Posterior vena cava (tissue), 2 donors: ENCODE measurements at regions not wholly inside any gene's neighbourhood (a gene's known extent, or its start where the extent isn't known, plus 50 kb on each side); places are given as distances from the start of the nearest gene placed in this dataset.
"Not testable (repeated sequence)": the region's sequence is repeated elsewhere in the genome, so short reads cannot be mapped to it uniquely, and the experiment has no call there.

Experiments used
- DNase-seq: peaks from one replicate; pipeline ENCODE4 v3.0.0-alpha.2; 2020; ENCODE audit warnings: low spot score
- intact Hi-C, 2 donors: fragments of 100-400 bp; cut with DNase I; formaldehyde crosslinking; loops; one replicate each; pipeline versions ENCODE4 v1.14.1 to v1.14.2; 2022 to 2023
- donor health status: DM: yes; HTN: yes; CAD: no.
- donor health status: DM: yes; HTN: yes; CAD: no.

DNA sequence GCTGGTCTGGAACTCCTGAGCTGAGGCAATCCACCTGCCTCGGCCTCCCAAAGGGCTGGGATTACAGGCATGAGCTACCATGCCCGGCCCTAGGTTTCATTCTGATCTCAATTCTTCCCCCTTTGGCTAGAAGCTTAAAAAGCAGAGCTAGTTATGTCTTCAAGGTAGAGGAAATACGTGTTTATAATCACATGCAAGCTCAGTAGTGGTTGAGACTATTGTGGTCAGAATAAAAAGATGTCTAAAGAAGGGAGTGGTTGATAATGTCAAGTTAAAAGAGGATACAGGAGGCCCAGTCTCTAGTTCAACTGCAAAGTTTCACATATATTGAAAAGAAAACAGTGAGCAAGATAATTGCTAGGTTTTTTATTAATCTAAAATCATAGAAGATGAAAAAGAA is 807.8 kb upstream of the ACVR2A start:
- intact Hi-C loops: no loop called here
- no peak for DNase-seq

DNA sequence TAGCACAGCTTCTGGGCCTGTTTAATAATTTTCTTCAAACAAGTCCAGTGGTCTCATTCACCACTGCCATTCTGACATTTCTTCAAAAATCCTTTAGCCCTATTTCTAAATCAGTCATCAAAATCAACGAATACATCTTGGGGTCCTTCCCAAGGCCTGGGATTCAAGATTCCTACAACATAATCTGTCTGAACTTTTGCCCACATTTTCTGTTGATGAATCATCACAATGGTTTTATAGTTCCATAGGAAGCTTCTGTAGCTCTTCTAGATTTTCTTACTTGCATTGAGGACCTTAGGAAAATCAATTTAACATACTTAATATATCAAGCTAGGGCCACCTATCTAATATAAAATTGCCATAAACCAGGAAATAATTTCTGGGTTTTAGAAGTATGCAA is 811.8 kb upstream of the ACVR2A start:
- intact Hi-C loops: no loop called here
- DNase-seq: no peak

DNA sequence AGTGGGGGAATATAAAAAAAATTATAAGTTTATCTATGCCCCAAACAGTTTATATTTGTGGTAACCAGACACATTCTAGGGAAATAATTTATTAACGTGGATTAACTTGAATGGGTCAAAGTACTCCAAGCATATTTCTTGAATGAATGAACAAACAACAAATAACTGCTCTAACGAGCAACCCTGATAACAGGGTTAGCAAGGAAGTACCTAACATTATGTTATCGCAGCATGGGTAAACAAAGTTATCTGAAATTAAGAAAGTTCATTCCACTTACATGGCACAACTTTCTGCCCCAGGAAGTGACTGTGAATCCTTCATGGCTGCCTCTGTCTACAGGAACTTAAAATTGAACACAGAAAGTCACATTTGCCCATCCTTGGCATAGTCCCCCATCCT is 812.9 kb upstream of the ACVR2A start:
- no peak for DNase-seq
- intact Hi-C loops: no loop called here

DNA sequence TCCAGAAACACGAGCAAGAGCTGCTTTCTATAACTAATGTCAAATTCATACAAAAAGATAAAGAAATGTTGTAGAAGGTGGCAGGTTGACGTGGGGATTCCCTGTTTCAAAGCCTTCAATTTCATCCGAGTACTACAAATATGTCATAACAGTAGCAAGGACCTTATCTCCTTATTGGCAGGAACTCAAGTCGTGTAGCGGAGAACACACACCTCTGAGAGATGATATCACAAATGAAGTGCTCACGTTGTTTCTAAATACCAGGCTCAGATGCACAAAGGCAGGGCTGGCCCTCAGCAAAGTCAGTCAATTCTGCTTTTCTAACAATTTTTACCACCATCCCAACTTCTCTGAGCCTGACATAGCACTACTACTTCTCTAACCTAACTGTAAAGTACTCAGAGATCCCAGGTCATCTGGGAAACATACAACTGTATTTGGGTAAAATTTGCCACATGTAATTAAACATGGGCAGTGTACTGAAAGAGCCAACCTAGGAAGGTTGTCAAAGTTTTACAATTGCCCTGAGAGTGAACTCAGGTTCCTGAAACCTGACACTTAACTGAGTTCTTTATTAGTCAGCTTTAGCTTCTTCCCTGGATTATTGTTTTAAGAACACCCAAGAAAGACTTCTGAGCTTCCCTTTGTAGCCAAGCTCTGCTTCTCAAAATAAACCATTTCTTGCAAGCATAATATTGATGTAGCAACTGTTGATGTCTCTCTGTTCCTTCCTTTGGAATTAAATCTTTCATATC is 813.7 kb upstream of the ACVR2A start:
- intact Hi-C loops: no loop called here
- no peak for DNase-seq

DNA sequence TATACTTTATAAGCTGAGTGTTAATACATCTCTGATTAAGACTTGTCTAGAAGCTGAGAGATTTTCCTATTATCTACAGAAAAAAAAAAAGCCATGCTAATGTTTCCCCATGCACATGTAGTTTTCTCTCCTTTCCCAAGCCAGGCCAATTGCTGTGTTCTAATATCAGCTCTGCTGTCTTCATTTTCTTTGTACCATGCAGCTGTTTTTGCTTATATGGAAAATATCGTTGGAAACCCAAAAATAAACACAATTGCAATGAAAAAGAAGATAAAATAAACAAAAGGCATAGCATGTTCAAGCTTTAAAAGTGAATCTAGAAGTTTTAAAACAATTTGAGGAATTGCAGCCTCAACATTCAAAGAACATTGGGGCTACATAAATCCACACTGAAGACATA is 817.4 kb upstream of the ACVR2A start:
- intact Hi-C loops: no loop called here
- DNase-seq: no peak

DNA sequence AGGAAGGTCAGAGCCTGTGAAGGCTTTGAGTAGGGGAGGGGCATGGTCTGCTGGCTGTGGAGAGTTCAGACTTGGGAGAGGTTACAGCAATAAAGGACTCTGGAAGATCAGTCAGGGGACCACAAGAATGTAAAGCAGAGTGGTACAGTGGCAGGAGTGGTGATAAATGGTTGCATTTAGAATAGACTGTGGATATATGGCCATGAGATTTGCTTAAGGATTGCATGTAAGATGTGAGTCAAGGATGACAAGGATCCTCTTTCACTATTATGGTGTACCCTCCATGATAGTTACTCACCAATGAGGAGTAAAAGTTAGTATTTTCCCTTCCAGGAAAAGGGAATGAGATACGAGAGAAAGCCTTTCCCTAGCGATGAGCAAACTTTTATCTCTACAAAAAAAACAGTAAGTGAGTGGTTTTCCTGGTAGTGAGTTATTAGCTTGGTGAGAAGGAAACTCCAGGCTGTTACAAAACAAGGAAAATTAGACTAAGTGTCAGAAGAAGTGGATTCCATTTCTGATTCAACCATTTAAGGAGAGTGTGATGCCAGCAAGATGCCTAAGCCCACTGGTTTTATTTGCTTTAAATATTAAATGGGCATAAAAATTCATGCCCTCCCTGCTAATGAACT is 818.0 kb upstream of the ACVR2A start:
- DNase-seq: no peak
- intact Hi-C loops: no loop called here

DNA sequence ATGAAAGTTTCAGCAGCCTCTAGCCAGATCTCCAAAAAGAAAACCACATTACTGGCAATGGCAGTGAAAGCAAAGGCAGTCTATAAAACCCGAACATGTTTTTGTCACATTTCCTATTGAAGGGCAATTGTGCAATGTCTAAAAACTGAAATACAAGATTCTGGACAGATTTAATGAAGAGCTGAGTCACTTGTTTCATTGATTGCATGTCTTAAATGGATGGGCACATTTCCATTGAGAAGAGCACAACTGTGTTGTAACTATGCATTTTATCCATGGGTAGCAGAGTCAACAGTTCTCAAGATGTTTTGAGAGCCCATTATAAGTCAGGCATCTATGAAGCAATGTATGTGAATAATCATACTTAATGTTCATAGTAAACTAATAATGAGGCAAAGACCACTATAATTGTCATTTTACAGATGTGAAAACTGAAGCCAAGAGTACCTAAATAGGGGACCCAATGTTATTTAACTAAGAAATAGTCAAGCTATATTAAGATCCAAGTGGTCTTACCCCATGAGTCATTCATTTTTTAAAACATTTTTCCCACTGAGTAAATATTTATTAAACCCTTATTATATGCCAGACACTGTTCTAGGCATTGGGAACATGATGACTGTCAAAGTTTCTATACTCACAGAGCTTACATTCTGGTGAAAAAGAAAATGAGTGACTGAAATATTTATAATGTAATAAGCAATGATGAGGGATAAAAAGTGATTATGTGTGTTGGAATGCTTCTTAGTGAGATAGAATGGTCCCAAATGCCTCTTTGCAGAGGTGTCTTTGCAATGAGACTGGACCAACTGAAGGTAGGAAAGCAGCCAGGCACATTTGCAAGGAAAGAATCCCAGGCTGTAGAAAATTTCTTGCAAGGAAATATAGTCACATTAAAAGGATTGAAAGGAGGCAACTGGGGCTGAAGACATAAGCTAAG is 818.9 kb upstream of the ACVR2A start:
- intact Hi-C loops: no loop called here
- DNase-seq: no peak

DNA sequence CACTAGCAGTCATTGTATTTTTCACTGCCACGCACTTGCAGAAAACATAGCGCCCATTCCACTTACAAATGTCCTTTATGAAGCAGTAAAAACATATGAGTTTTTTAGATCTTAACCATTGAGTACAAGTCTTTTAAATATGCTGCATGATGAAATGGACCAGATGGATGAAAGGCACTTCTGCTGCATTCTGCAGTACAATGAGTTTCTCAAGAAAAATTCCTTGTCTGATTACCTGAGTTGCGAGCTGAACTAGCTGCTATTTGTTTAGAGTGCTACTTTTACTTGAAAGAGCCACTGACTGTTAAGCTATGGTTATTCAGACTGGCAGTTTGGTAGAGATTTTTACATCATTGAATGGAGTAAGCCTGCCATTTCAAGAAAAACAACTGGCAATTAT is 825.5 kb upstream of the ACVR2A start:
- intact Hi-C loops: no loop called here

DNA sequence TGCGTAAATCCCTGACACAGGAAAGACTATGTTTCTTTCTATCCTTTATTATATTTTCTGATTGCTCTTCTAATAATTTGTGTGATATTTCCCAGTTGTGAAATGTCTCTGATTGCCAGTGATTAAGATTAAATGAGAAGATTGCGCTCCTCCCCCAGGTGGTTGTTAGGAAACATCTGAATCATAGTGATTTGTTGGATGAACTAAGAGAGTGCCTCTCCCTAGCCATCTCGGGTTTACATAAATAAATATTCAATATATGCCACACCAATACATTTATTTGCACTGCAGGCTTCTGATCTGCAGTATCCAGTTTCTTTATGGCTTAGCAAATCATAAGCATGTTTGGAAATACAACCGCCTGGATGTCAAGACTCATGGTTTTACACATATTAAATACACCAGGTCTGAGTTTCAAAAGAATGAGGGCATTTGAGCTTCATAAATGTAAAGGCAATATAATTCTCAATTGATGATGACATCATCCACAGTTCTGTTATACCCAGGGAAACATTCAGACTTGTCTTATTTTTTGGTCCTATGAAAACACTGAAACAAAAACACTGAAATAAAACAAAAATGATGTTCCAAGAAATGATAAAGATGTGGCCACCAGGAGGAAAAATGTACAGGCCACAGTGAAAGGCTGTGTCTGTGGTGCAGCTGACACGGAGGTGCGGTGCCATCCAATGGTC is 826.7 kb upstream of the ACVR2A start:
- intact Hi-C loops: no loop called here
- DNase-seq: no peak

More for the DNA sequence above, 825.5 kb upstream of the ACVR2A start:
- no peak for DNase-seq

DNA sequence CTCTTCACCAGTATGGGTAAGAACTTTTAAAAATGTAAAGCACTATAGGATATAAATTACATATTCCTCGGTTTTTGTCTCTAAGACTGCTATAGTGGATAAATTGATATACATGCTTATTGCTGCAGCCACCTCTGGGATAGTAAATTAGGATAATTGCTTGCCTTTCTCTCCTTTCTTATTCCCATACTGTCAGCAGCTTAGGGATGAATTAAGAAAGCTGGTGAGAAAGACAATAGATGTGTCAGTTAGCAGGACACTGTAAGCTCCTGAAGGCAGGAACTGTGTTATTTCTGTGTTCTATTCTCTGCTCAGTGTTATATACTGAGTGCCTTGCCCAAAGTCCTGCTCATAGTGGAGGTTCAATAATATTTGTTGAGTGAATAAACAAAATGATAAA is 828.6 kb upstream of the ACVR2A start:
- DNase-seq: no peak
- intact Hi-C loops: no loop called here

DNA sequence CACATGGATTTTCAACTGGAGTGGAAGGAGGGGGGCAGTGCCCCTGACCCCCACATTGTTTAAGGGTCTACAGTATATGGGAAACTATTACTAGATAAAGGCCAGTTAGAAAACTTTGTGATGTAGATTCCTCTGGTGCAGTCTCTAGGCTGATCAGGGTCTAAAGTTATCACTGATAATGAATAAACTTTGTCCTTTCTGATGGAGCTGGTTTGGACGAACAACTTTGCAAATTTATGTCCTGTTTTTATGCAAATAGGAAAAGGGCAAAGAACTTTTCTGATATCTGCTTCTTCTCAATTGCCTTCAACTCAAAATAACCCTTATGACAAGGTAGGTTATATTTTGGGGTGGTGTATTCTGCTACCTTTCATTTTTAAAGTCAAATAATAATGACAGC is 829.2 kb upstream of the ACVR2A start:
- DNase-seq: no peak
- intact Hi-C loops: no loop called here

DNA sequence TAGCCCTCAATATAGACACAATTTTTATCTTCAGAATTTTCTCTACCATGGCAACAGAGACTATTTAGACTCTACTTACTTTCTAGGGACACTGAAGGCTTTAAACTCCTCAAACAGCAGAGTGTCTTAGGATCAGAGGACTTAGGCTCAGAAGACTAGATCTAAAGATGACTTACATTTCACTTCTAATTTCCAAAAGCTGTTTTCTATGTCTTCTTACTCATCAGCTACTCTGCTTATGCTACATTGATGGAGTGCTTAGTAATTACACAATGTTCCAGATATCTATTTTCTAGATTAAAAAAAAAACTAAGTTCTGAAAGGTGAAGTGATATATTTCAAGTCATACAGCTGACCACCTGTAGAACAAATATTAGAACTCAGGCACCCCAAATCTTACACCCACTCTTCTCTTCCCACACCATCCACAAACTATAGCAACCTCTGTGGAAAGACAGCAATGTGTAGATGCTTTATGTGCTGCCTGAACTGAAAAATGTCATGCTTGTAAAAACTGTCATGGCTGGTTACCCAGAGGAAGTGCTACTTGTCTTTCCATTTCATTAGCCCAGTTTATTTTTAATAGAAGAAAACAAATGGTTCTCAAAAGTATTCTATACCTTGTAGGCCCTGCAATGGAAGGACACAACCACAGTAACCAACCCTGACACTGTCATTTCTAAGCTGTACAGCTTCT is 831.0 kb upstream of the ACVR2A start:
- DNase-seq: no peak
- intact Hi-C loops: no loop called here

DNA sequence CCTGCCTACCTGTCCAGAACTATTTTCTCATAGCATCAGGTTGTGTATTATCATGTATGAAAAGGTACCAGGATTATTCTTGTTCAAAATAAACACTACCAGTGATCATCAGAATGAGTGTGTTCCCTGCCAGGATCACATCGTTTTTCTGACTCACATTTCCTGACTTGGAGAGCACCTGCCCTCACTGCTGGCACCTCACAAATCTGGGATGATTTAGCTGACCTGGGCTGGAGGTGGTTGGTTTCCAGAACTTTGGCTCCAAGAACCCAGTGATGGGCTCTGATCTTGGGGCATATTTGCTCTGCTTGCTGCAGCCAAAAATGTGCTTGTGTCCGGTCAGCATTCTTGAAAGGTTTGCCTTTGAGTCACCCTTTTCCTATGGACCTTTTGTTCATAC is 836.3 kb upstream of the ACVR2A start:
- intact Hi-C loops: no loop called here
- DNase-seq: no peak

DNA sequence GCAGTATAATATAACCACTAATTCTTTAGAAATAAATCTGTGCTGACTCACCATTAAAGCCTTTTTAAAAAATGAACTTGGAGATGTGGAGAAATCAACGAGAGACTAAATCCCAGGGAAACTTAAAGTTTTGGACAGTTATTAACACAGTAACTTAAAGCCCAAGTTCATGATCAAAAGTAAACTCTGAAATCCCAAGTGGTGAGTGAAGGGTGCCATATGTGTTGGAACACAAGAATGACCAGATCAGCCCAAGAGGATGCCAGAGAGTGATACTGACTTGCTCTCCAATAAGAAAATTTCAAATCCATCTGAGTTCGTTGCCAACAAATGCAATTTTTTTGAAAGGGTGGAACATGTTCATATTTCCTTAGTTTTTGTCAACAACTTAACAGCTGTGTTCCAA is 838.1 kb upstream of the ACVR2A start:
- intact Hi-C loops: no loop called here
- DNase-seq: no peak

DNA sequence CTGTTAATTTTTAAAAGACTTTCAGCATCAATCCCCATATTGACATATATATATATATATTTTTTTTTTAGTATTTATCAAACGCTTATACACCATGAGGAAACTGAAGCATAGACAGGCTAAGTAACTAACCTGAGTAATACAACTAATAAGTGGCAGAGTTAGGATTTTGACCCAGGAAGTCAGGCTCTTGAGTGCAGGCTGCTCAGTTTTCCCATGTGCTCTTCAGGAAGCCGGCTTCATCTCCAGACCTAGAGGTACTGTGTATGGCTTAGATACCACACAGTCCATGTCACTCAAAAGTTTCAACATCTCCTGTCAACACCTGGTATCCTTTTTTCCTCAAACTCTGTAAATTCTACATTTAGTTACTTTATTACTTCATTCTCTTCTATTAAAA is 841.7 kb upstream of the ACVR2A start:
- intact Hi-C loops: no loop called here
- DNase-seq: no peak

DNA sequence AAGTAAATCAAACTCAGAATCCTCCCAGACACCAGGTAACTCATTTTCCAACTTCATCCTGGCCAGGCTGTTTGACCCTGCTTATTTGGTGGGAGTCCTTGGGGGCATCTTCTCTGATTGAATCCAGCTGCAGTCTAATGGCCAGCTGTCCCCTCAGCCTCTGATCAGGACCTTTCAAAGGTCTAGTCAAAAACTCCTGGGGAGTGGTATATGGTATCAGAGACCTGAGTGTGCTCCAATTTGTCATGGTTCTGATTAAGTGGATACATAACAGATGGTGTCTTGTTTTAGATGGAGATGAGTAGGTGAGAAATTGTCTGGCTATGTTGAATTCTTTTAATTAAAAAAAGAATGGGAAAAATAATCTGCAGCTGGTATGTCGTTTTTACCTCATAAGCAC is 842.6 kb upstream of the ACVR2A start:
- intact Hi-C loops: no loop called here

DNA sequence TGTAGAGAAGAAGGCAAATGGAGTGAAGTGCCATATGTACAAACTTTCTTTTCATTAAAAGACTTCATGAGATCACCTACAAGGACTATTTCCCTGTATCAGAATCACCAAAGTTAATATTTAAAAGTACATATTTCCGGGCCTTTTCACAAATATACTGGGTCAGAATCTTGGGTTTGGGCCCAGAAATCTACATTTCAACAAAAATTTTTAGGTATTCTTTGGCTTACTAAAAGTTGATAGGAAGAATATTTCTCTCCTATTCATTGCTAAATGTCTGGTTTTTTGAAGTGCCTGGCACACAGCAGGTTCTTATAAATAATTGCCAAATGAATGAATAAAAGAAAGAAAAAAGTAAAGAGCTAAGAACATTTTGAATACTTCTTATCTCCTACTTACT is 843.8 kb upstream of the ACVR2A start:
- intact Hi-C loops: no loop called here
- DNase-seq: no peak

More for the DNA sequence above, 842.6 kb upstream of the ACVR2A start:
- no peak for DNase-seq

DNA sequence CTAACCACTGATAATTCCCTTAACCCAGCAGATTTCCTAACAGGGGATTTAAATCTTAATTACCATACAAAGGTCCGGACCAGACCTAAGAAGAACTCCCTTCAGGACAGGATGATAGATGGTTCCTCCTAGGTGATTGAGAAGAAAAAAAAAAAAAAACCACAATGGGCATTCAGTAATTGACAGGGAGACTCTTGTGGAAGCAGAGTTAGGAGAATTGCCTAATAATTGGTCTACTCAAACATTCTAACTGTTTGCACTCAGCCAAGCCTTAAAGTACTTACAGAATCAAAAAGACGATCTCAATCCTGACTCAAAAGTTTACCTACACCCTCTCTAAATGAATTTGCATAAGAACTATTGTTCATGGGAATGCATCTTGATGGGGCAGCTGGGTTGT is 844.7 kb upstream of the ACVR2A start:
- intact Hi-C loops: not testable (repeated sequence)

DNA sequence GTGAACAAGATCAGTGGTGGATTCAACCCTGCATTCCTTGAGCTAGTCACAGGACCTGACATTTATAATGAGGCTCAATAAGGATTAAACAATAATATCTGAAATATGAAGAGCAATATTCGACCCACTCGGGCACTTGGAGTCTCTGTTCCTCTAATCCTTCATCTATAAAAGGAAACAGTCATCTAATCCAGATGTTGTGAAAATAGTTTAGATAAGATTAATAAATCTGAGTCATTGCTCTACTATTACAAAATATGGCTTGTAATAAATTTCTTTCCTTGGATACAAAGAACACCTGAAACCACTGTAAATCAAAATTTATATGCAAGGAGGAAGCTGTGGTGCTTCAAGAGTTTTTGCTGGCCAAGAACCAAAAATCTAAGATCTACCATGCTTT is 846.9 kb upstream of the ACVR2A start:
- intact Hi-C loops: no loop called here
- no peak for DNase-seq

More for the DNA sequence above, 844.7 kb upstream of the ACVR2A start:
- not testable (repeated sequence) for DNase-seq
